ENCODE measurements at regions not wholly inside any gene's neighbourhood (a gene's known extent, or its start where the extent isn't known, plus 50 kb on each side); places are given as distances from the start of the nearest gene placed in this dataset.

DNA sequence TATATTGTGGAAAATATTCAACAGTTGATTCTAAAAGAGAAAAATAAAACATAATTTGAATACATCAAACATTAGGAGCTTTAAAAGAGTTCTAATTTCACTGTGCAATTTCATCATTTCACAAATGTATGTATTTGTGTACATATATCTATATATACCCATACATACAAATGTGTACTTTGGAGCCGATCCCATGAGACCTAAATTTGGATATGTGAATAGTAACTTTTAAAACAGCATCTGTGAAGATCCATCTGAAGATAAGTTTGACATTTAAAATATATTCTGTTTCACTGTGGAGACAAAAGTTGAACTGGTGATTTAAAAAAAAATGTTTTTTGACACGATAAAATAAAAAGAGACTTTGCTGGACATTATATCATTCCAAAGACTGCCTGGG lies 374.0 kb downstream of the TMA16 start:
- Histone ChIP-seq H3K56ac (replicated peaks; ENCODE audit: insufficient read length, low read depth, low read length) (no peak overlapping the region), H3K79me1 (ENCODE audit: low read depth, low read length) (no peaks in the 10 kb centered on the region), H3K27me3 (replicated peaks in 1 of 4; ENCODE audit: control insufficient read depth in 3 of 4, extremely low read depth in 1 of 4, insufficient read depth in 3 of 4, low read length in 3 of 4) (no peaks in the 10 kb centered on the region), H4K5ac (ENCODE audit: insufficient read length, low read depth, low read length) (no peak overlapping the region), H3K4me3 (ENCODE audit: extremely low read depth in 1 of 4, insufficient read depth in 2 of 4, low read depth in 3 of 4, low read length in 4 of 4) (no peak overlapping the region), H3K4ac (replicated peaks; ENCODE audit: insufficient read length, low read depth, low read length) (no peak overlapping the region), H2BK5ac (ENCODE audit: low read depth, low read length) (no peak overlapping the region), H4K8ac (ENCODE audit: extremely low read depth, insufficient read depth, low read length) (no peak overlapping the region), H4K20me1 (replicated peaks in 1 of 2; ENCODE audit: control insufficient read depth in 1 of 2, insufficient read depth in 2 of 2, low read length in 2 of 2) (no peaks in the 10 kb centered on the region), H2BK15ac (ENCODE audit: low read length) (no peak overlapping the region), H2AK5ac (ENCODE audit: low read depth, low read length) (no peak overlapping the region), H2BK20ac (ENCODE audit: low read length) (no peak overlapping the region), H3K23ac (ENCODE audit: insufficient read length) (no peak overlapping the region), H3K27ac (ENCODE audit: low read depth, low read length) (no peak overlapping the region), H3K9ac (replicated peaks in 1 of 4; ENCODE audit: extremely low read depth in 1 of 4, low read depth in 3 of 4, low read length in 3 of 4) (no peak overlapping the region), H2AFZ (ENCODE audit: low read length) (no peak overlapping the region), H4K91ac (replicated peaks; ENCODE audit: insufficient read length, low read length) (no peak overlapping the region), H3K4me1 (replicated peaks in 1 of 4; ENCODE audit: control insufficient read depth in 3 of 4, insufficient read depth in 4 of 4, low read length in 3 of 4) (no peaks in the 10 kb centered on the region), H3K14ac (ENCODE audit: insufficient read length) (no peak overlapping the region), H2BK12ac (ENCODE audit: low read depth, low read length) (no peak overlapping the region), H3K79me2 (ENCODE audit: control insufficient read depth in 1 of 2, insufficient read depth in 2 of 2, low read length in 2 of 2) (no peaks in the 10 kb centered on the region), H3K18ac (ENCODE audit: extremely low read depth, low read length) (no peak overlapping the region), H3K36me3 (ENCODE audit: control insufficient read depth in 2 of 4, insufficient read depth in 4 of 4, low read length in 3 of 4) (no peaks in the 10 kb centered on the region), H3K4me2 (ENCODE audit: insufficient read depth in 1 of 2, low read depth in 2 of 2, low read length in 2 of 2) (no peak overlapping the region), H3K23me2 (ENCODE audit: low read depth, low read length) (no peaks in the 10 kb centered on the region), H3K9me3 (ENCODE audit: insufficient read depth in 2 of 2, low read depth in 1 of 2, low read length in 1 of 2) (no peaks in the 10 kb centered on the region), H2BK120ac (replicated peaks; ENCODE audit: low read depth, low read length) (no peak overlapping the region)
- TF ChIP-seq JUN (IDR thresholded peaks at IDR 0.05; ENCODE audit: low read depth, low read length) (no peak), CBX5 (IDR thresholded peaks at IDR 0.05; ENCODE audit: low read depth, low read length) (no peak)
- FAIRE-seq (no peak), DNase-seq (ENCODE audit: low read depth in 1 of 2, low spot score in 2 of 2) (no peak)
- ChIA-PET CTCF (ENCODE audit: partially characterized antibody) (no interaction called here), POLR2A (ENCODE audit: partially characterized antibody) (no interaction called here)
- WGBS, 2 experiments (ENCODE audit: extremely low coverage in 1 of 2, insufficient coverage in 1 of 2, insufficient read length in 1 of 2, insufficient replicate concordance in 2 of 2, low coverage in 1 of 2, low lambda C conversion rate in 2 of 2, missing lambda C conversion rate in 1 of 2), result 92% methylated on average over 2 of the region's 2 CpGs; no CpG with 5 or more reads in 1 of the 2 experiments

Data from H1 (cell line).